Epithelial cell of proximal tubule (primary cell): ENCODE measurements at regions not wholly inside any gene's neighbourhood (a gene's known extent, or its start where the extent isn't known, plus 50 kb on each side); places are given as distances from the start of the nearest gene placed in this dataset.
"Not testable (repeated sequence)": the region's sequence is repeated elsewhere in the genome, so short reads cannot be mapped to it uniquely, and the experiment has no call there.

Source experiments
- DNase-seq: peaks from one replicate; pipeline ENCODE4 v3.0.0-alpha.2; 2011; ENCODE audit warnings: low read depth
- H3K4me3 ChIP-seq: 2 replicates; pipeline ENCODE4 v1.5.1; 2011; ENCODE audit warnings: low read depth, mild to moderate bottlenecking, low read length
- CTCF ChIP-seq: conservative IDR thresholded peaks from 2 replicates; pipeline ENCODE4 v1.5.1; 2012; ENCODE audit warnings: low read depth, mild to moderate bottlenecking, low read length

- no peak for TF ChIP-seq CTCF
- no peak overlapping the region for H3K4me3 ChIP-seq
- no peak for DNase-seq
Observed at GRCh38 chr4:149183638-149184037, 632.0 kb downstream of the IQCM start.

GRCh38 chr4:149181459-149181858 is 634.2 kb downstream of the IQCM start:
- H3K4me3 ChIP-seq, DNase-seq: not testable (repeated sequence)

DNA sequence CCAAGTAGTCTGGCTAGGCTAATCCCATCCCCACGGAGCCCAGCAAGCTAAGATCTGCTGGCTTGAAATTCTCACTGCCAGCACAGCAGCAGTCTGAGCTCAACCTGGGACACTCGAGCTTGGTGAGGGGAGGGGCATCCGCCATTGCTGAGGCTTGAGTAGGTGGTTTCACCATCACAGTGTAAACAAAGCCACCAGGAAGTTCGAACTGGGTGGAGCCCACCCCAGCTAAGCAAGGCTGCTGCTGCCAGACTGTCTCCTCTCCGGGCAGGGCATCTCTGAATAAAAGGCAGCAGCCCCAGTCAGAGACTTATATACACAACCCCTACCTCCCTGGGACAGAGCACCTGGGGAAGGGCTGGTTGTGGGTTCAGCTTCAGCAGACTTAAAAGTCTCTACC is 639.6 kb downstream of the IQCM start:
- TF ChIP-seq CTCF, result no peak
- DNase-seq, result no peak

DNA sequence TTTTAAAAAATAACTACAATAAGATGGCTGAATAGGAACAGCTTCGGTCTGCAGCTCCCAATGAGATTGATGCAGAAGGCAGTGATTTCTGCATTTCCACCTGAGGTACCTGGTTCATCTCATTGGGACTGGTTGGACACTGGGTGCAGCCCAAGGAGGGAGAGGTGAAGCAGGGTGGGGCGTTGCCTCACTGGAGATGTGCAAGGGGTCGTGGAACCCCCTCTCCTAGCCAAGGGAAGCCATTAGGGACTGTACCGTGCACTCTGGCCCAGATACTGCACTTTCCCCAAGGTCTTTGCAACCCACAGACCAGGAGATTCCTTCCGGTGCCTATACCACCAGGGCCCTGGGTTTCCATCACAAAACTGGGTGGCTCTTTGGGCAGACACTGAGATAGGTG is 640.1 kb downstream of the IQCM start:
- no peak for DNase-seq
- H3K4me3 ChIP-seq, result no peak overlapping the region
- TF ChIP-seq CTCF, result no peak

More for the DNA sequence above, 639.6 kb downstream of the IQCM start:
- H3K4me3 ChIP-seq, result no peak overlapping the region

DNA sequence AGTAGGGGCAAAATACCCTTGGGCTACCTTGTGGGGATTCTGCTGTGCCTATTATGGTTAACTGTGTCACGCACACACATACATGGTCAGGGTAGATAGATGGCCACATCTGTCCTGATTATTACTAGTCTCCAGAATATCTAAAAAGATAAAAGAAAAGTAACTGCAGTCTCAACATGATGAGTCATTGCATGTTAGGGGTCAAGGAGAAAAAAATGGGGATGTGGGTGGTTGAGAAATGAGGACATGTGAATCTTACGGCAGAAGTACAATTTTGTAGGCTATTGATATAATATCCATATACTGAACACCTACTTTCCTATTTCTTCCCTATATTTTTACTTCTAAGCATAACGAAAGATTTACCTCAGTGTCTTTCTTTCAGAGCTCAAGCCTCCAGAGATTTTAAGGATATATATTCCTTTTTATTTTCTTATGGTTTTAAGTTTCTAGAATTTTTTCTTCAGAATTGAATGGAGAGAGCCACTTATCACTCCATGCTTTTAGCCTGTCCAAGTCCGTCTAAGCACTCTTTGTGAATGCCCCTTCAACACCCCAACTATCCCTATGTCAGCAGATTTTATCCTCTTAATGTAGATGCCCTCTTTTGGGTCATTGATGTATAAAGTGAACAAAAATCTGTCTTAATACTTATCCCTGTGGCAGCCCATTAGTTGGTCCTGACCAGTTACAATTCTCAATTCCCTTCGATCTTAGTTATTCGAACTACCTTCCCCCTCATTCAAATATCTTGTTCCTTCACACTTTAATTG is 642.2 kb downstream of the IQCM start:
- no peak for TF ChIP-seq CTCF
- DNase-seq, result no peak

DNA sequence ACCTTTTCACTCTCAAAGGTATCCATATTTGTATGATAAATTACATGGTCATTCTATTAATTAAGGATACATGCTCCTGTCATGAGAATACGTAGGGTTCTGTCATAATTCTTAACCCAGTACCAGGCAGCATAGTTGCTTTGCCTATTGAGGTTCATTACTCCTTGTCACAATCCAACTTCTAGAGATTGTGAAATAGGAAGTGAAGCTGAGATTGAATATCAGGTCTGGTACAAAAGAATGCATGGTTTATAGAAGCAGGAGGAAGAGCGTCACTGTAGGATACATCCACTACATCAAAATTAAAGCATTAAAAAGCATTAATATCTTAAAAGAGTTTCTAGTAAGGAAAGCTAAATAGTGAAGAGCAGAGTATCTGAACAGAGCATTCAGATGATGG is 647.0 kb downstream of the IQCM start:
- H3K4me3 ChIP-seq, result no peak overlapping the region
- no peak for TF ChIP-seq CTCF
- no peak for DNase-seq

More for the DNA sequence above, 642.2 kb downstream of the IQCM start:
- H3K4me3 ChIP-seq, result no peak overlapping the region

DNA sequence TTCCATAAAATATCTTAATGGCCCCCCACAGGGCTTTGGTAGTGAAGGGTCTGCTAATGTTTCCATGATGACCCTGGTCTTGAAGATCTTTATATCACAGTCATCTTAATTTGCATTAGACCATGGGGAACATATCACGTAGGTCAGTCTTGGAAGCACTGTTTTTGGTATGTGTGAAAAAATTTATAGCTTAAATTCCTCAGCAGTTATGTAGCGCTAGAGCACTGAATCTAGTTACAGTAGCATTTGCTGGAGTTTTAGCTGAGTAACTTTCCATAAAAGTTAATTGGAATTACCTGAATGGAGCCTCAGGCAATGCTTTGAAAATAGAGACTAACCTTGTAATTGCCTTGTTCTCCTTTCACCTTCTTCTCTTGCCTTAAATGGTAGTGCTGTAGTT is 648.8 kb downstream of the IQCM start:
- TF ChIP-seq CTCF, result no peak
- no peak for DNase-seq
- H3K4me3 ChIP-seq, result no peak overlapping the region

DNA sequence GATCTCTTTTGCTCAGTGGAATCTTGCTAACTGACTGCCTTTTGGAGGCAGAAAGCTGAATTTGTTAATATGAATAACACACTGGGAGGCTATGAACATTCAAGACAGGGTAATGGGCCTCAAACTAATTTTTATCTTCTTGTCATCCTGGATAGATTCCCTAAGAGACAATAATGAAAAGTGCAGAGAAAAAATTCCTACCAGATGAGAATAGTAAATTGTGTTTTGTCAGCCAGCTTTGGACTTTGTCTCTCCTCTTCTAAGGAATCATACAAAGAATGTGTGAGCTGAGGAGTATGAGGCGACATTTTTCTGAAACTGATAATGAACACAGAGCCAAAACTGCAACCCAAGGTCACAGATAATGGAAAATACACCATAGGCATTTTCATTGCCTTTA is 649.3 kb downstream of the IQCM start:
- TF ChIP-seq CTCF, result no peak
- no peak overlapping the region for H3K4me3 ChIP-seq
- DNase-seq, result no peak
